Dermis blood vessel endothelial cell (primary cell): ENCODE measurements at regions not wholly inside any gene's neighbourhood (a gene's known extent, or its start where the extent isn't known, plus 50 kb on each side); places are given as distances from the start of the nearest gene placed in this dataset.
"Not testable (repeated sequence)": the region's sequence is repeated elsewhere in the genome, so short reads cannot be mapped to it uniquely, and the experiment has no call there.

Experiments used
- DNase-seq: peaks from one replicate; pipeline ENCODE4 v3.0.0; 2010

- DNase-seq, result no peak
Observed at GRCh38 chr6:152811785-152812184, 61.2 kb downstream of the VIP start.

- no peak for DNase-seq
Observed at GRCh38 chr6:152815230-152815872, 64.8 kb downstream of the VIP start.

DNA sequence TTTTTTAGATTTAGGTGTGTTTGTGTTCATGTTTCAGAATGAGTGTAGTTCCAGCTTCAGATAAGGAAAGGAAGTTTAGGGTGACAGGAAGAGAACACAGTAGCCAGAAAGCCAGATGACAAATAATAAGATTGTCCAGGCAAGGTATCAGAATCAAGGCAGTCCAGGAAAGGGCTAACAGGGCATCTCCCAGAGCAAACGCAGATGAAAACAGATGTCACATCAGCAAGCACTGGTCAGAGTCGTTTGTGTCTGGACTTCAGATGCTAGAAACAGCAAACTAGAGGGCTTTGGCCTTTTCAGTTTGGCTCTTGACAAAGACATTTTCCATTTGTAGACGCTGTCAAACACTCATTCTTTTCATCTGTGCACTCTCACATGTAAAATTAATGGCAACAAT lies 65.5 kb downstream of the VIP start:
- DNase-seq, result no peak

DNA sequence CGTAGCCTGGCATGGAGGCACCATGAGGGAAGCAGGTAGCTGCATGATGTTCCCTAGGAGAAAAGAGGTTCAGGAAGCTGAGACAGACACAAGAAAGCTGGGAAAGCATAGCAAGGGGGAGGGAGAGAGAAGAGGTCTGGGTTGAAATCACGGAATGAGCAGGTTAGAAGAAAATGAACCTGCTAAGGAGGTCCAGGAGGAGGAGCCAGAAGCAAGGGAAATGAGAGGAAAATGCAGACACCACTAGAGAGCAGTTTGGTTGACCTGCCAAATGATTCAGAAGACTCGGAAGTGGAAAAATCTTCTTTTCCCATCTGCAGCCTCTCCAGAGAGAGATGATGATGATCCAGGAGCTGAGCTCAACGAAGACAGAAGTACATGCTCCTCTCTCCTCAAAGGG lies 70.9 kb downstream of the VIP start:
- no peak for DNase-seq

DNA sequence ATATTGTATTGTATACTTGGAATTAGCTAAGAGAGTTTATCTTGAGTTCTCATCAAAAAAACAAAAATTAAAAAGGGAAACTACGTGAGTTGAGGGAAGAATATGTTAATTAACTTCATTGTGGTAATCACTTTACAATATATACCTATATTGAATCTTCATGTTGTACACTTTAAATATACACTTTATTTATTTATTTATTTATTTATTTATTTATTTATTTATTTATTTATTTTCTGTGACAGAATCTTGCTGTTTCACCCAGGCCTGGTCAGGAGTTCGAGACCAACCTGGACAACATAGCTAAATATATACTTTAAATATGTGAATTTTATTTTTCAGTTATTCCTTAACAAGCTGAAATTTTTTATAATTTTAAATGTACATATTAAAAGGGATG lies 74.1 kb downstream of the VIP start:
- no peak for DNase-seq

DNA sequence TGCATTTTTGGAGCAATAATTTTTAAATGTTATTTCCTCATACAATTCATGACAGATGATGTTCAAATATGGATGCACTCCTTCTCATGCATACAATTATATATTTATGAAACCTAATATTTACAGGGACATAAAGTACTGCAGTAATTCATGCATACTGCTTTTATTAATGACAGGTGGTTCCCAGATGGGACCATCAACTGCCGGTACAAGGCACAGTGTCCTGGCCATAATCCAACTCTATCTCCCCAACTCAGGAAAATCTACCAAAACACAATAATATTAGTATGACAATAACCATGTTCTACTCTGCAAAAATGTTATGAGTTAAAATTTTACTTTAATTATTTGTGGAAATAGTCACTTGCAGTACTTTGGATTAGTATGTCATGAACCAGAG lies 77.8 kb downstream of the VIP start:
- DNase-seq, result no peak

GRCh38 chr6:152834366-152834765 lies 83.8 kb downstream of the VIP start:
- not testable (repeated sequence) for DNase-seq

DNA sequence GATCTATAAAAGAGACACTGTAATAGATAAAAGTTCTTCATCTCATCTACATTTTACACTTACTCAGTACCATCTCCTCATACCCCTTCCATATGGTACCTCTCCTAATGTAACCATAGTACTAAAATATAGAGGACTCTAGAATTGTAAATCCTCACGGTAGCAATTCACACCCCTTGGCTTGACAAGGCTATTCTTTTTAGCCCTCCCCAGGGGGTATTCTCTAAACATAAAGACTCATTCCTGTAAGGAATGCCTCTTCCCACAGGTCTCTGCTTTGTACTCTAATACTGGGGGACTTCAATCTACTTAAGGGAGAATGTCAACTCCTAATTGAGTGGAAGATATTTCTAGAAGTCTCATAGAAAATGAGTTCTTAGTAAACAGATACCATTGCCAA lies 85.9 kb downstream of the VIP start:
- no peak for DNase-seq

DNA sequence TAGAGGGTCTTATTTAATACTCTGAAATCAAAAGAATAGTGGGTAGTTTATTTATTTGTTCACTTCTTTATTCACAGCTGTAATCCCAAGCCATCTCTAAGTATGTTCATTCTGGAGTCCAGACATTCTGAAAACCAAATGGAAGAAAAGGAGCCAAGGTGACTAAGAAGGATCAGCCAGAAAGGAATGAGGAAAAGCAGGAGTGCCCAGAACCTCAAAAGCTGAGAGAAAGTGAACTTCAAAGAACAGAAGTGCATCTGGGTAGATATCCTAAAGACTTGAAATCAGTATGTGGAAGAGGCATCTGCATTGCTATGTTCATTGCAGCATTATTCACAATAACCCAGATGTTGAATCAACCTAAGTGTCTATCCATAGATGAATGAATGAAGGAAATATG lies 94.8 kb downstream of the VIP start:
- no peak for DNase-seq

DNA sequence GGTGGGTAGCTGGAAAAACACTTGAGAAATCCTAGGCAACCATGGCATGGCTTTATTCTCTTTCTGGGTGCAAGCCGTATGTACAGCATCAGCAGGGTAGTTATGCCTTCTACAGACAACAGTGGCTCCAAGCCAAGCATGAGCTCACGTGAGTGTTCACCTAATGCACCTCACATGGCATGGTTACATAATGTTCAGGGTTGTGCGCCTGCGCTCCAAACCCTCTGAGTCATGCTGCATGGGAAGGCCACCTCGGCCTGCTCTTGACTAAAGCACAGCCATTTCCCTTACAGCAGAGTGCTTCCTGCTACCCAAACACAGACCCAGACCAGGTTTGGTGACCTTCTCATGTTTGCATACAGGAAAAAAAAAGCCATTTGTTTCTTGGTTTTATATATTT lies 96.2 kb downstream of the VIP start:
- DNase-seq, result peak; percentile 51

DNA sequence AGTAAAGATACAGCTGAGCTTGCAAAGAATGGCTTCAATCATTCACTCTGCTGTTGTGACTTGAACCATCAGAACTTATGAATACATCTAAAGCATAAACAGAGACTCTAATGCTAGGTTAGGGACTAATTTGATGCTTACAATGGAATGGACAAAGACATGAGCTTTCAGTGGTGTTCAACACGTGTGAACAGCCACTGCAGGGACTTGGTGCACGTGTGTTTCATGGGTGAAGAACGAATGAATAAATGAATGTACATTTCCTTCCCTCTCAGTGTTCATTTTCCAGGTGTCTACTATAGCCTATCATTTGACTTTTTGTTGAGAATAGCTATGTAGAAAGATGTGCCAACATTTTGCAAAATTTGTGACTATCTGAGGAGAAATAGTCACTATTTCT lies 98.3 kb downstream of the VIP start:
- no peak for DNase-seq

DNA sequence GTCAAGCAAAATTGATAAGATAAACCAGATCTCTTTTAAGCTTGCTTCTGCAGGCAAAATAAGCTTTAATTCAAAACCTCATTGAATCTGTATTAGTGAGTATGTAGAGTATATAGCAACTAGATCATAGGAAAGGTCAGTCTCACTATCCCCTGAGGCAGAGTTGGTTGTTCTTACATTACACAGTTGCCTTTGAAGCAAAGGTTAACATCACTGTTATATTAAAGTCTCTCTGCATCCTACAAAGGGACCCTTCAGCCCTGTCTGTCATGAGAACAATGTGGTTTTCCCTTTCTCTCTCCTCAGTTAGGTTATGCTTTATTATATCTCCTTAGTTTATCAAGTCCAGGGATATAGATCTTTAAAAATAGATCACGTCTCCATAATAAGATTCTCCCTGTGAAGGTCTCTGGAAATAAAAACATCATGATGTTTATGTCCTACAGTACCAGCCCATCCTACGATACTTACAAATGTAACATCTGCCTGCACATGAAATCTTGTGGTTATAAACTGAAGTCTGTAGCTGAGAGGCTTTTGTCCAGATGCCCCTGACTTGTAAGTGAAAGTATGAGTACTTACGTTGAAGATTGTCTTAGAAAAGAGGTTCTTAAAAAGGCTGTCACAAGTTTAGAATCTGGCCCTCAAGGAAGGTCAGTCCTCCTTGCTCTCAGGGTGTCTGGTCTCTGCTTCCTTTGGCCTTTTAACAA lies 103.6 kb downstream of the VIP start:
- no peak for DNase-seq

GRCh38 chr6:152858141-152858540 lies 107.5 kb downstream of the VIP start:
- DNase-seq, result no peak

DNA sequence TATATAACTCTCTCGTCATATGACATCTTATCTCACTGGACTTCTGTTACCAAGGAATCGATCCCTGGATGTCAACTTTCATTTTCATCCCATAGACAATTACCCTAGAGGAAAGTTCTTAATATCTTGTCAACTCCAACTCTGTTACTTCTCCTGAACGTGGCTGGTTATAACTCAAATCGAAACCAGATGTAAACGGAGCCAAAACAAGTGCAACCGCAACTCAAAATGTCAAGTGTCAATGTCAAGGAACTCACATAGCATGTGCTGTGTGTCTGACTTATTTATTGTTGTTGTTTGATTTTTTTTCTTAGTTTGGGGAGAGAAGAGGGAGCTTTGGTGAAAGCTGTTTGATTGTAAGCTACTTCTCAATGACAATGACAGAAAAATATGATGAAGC lies 108.6 kb downstream of the VIP start:
- DNase-seq, result no peak

GRCh38 chr6:152863618-152864326 lies 113.2 kb downstream of the VIP start:
- peak; percentile 87 for DNase-seq

DNA sequence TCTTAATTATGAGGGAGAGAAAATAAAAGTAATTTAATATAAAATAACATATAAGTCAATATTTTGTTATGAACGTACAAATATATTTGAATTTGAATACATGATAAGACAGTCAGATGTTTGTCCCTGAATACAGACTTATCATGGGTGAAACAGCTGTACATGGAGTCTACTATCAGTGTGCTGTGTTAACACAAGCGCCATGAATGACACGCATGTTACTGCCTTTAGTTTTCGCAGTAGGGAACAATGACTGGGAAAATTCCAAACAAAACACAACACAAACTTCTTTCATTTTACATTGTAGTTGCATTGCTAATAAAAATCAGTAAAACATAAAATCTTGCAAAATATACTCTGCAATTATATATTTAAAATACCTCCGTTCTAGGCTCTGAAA lies 108.6 kb downstream of the FBXO5 start:
- no peak for DNase-seq

- no peak for DNase-seq
Observed at GRCh38 chr6:152874846-152875568, 107.8 kb downstream of the FBXO5 start.

DNA sequence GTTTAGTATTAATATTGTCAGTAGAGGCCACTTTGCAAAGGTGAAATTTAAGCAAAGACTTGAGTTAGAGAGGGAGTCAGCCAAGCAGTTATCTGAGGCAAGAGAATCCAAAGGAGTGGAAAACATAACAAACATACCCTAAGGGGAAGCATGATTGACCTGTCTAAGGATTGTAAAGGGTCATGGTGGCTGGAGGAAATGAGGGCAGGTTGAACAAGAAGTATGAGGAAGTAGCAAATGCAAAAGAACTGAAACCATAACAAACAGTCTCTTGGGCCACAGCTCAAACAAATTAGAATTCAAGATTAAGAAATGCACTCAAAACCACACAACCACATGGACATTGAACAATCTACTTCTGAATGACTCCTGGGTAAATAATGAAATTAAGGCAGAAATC lies 103.2 kb downstream of the FBXO5 start:
- DNase-seq, result no peak

DNA sequence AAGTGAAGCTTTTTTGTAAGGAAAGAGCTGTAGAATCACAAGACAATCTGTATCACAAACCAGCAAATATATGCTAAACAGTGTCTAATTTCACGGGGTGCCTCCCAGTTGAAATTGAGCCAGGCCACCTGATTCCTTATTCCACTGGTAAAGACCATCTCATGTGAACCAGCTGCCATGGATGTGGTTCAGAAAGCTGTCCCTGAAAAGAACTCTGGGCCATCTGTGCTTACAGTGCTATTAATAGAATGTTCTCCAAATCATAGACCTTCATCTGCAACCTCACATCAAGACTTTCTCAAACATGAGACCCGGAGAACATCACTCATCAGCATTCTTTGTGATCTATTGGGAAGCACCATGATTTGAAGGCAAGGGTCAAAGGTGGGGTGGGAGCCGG lies 89.7 kb downstream of the FBXO5 start:
- DNase-seq, result no peak

DNA sequence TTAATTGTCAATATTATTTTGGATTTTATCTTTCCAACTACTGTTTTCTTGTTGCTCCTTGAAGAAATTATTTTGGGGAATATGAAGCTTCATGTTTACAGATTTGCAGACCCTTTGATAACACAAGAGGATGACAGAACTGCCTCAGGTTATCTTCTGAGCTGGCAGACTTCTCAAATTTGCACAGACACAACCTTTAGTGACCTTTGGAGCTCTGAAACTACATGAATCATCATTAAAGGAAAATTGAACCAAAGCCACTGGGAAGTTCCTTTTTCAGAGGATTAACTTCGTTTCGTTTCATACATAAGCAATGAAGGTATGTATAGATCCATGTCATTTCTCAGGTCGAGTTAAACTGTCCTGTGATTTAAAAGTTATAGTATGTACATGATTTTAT lies 85.9 kb downstream of the FBXO5 start:
- no peak for DNase-seq

DNA sequence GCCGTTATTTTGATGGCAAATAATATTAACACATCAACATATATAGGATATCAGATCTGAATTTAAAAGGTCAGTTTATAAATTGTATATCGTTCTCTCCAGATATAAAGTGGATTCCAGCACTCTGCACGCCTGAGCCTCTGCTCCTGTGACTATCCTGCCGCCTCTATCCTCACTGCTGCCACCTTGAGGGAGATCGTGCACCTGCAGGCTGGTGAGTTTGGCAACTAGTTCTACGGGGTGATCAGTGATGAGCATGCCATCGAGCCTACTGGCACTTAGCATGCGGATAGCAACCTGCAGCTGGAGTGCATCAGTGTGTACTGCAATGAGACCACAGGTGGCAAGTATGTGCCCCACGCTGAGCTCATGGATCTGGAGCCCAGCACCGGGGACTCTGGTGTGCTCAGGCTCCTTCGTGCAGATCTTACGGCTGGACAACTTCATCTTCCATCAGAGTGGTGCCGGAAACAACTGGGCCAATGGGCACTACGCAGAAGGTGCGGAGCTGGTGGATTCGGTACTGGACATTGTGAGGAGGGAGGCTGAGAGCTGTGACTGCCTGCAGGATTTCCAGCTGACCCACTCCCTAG lies 84.9 kb downstream of the FBXO5 start:
- DNase-seq, result peak; percentile 80

DNA sequence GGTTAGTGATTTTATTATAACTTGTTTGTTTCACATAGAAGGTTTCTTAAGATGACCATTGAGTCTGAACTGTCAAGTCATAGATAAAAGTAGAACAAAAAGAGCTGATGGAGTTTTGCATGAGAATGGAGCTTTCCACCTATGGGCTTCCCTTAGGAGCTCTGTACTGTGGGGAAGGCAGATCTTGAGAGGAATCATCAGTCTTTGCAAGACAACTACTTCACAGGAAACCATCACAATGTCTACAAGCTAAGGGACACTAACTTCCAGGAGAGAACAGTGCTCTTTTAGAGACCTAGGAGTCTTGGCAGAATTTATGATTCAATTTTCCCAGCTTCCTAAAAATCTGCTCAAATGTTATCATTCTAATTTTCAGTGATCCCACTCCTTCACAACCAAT lies 78.2 kb downstream of the FBXO5 start:
- no peak for DNase-seq
